Stimulated activated CD4-positive, alpha-beta T cell treated with anti-CD3 and anti-CD28 coated beads, Interleukin-12 subunit alpha, Interleukin-12 subunit beta, amount 100 ng/mL, for 4 hours (primary cell): ENCODE measurements at regions not wholly inside any gene's neighbourhood (a gene's known extent, or its start where the extent isn't known, plus 50 kb on each side); places are given as distances from the start of the nearest gene placed in this dataset.

Experiments used
- DNase-seq: peaks from one replicate; pipeline ENCODE4 v3.0.0-alpha.2; 2020

DNA sequence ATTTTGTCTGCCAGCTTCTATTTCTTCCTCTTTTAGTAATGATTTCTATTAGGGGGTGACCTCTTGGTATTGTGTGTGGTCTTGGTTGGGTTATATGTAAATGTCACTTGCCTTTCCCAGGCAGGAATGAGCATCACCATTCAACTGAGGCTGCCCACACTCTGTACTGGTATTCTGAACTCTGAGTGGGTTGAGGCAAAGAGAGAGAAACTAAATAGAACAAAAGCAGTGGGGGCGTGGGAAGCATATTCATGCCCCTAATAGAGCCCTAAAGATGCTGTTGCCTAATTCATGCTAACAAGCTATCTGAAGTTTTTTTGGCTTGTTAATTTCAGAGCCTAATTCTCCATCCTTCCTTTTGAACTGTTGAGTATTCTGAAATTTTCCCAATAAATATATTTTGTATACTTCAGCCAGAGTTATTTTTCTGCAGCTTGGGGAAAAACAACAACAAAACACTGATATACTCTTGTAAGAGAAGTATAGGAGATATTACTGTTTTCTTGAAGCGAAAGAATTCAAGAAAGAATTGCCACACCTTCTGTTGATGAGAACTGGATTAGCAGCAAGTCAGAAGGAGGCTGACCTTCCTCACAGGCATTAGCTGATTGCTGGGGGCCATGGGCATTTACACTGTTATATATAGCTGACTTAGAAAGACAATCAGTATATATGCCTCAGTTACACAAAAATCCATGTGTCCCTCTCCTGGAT lies 315.8 kb upstream of the KLF12 start:
- no peak for DNase-seq

DNA sequence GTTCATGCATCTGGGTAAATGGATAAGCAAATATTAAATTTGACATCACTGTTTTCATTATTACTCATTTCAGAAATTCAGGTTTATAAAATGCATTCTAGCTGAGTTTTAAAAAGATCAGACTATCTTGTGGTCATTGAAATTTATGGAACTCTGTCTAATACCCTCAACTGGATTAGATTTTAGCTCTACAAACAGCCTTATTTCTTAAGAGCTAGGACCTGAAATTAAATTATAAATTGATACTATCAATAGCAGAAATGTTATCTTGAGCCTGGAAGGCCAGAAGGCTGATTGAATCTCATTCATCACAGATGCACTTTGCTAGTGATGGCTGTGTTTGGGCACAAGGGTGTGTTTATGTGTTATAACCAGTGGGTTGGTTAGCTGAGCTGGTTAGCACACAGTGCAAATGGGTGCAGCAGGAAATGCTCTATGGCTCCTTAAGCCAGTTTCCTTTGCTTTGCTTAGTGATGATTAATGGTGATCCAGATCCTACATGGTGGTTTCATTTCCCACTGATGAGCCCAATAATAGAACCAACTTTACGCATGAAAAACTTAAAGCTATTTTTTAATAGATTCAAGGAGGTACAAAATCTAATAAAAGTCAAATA lies 310.8 kb upstream of the KLF12 start:
- no peak for DNase-seq

DNA sequence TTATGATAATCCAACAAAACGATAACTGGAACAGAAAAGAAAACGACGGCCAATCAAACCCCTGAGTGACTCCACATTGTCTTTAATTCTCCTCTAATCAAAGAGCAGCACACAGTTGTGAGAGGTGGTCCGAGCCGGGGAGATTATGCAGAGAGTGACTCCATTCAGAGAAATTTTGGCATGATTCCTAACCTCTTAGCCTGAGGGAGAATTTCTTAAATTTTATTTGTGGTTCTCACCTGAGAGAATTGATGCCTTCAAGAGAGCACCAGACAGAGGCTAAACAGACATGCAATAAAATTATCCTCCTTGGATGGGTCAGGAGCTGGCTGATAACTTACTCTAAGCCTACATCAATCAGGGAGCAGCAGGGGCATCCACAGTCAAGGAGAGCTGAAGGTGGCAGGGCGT lies 310.0 kb upstream of the KLF12 start:
- no peak for DNase-seq

DNA sequence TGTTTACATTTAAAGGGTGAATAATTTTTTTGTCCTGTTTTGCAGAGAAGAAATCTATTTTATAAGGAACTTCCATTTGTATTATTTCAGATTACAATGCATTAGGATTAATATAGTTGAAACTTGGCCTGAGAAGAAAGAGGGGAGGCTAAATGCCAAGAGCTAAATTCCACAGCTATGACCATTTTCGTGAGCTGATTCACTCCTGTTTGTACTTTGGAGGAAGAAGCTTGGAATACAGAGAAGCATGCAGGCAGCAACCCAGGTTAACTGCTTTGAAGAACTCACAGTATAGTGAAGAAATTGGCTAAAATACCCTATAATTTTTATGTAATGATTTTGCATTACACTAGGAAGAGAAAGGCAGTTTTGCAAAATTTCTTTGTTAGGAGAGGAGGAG lies 309.4 kb upstream of the KLF12 start:
- DNase-seq = no peak

DNA sequence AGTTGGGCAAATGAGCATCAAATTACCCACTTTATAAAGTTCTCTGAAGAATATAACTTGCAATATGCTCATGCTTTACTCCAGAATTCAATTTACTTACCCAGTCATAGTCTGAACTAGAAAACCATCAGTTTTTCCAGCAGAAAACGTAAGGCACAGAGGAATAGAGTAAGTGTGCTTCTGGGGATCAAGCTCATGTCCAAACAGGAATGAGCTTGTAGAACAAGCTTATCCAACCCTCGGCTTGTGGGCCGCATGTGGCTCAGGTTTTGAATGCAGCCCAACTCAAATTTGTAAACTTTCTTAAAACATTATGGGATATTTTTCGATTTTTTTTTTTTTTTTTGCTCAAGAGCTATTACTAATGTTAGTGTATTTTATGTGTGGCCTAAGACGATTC lies 308.5 kb upstream of the KLF12 start:
- no peak for DNase-seq

DNA sequence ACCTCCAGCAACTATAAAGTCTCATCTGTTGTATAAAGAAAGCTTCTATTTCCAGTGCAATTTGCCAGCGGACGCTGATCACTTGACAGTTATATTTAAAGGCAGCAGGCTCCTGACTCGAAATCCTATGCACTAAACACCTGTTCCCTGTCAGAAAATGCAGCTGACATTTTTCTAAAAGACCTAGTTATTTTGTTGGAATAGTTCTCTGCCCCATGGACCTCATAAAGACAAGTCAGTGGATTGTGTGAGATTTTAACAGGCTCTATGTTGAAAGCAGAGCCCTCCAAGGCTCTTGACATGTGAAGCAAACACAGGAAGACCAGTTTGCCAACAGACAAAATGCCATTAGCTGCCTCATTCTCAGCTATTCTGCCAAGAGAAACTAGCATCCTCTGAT lies 304.7 kb upstream of the KLF12 start:
- DNase-seq = no peak

DNA sequence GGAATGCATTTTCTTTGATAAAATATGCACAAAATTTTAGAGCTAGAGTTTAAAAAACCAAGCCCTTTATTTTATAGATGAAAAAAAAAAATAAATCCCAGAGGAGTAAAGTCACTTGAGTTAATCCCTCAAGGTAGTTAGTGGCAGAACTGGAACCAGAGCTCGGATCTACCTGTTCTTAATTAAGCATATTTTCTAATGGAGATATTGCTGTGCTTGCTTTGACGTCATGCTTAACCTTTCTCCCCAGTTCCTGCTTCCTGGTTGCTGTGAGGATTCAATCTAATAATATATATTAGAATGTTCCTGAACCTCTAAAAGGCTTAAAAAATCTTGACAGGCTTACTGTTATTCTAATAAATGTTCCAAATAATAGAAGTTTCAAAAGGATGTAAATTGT lies 300.6 kb upstream of the KLF12 start:
- no peak for DNase-seq

DNA sequence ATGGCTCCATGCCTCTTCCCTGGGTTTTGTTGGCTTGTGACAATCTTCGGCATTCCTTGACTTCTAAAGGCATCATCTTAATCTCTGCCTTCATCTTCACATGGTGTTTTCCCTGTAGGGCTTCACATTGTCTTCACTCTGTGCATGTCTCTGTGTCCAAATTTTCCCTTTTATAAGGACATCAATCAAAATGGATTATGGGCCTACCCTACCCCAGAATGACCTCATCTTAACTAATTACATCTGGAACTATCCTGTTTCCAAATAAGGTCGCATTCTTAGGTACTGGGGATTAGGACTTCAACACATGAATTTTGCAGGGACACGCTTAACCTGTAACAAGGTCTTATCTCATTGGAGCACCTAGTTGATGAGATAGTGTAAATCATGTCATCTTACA lies 290.3 kb upstream of the KLF12 start:
- no peak for DNase-seq

DNA sequence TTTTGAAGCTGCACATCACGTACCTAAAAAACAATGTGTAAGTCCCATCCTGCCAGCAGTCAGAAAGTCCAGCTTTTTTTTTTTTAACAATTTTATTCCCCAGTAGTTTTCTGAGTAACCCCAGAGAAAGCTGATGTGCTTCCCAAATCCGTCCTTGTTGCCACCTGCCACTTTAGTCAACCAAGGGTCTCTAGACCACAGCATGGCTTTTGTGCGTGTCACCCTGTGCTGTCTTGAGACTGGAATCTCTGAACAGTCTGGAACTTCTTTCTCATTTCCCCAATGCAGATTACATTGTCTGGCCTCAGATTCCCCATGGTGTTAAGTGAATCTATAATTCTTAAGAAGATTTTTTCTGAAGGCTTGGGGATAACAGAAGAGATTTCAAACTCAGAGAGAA lies 289.2 kb upstream of the KLF12 start:
- DNase-seq = no peak

DNA sequence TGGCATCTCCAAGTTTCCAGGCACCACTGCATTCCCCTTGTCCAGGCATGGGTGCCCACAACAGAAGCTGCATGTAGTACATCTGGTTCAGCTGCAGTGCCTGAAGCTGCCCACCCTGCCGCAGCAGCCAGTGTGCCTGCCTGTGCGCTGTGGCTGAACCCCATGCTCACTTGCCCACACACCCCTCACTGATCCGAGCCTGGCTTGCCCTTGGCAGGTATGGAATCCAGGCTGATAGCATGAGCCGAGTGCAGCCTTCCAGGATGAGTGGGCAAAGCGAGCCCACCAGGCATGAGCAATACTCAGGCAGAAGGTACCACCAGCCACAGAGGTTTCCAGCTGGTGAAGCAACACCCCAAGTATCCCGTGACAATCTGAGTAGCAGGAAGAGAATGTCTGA lies 280.3 kb upstream of the KLF12 start:
- no peak for DNase-seq

DNA sequence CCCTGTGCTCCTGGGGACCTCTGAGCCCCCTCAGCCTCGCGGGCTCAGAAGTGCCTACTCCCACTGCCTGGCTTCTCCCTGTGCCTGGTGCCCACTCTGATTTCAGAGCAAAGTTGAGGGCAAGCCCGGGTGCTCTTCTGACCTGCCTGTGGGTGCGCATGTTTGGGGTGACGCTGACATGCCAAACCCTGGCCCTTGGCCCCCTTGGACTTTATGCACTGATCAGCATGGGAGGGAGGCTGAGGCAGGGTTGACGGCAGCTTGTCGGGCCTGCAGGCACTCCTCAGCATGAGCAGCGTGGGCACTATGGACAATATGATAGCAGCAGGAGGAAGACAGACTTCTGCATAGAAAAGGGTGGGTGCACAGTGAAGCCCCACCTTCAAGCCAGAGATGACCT lies 279.3 kb upstream of the KLF12 start:
- no peak for DNase-seq

DNA sequence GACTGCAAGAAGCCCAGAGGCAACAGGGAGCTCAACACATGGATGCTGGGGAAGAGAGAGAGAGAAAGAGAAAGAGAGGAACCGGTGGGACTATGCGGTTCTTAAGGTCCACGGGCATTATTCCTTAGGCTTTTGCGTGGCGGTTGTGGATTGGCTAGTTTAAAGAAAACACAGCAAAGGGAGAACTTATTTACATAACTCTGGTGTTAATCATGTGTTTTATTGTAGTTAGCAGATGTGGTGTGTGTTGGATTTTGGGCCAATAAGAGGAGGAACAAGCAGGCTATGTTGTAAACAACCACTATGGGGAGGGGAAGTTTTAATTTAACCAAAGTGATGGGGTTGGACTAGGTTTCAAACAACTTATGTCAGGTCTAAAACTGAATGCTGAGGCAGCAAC lies 275.3 kb upstream of the KLF12 start:
- no peak for DNase-seq

DNA sequence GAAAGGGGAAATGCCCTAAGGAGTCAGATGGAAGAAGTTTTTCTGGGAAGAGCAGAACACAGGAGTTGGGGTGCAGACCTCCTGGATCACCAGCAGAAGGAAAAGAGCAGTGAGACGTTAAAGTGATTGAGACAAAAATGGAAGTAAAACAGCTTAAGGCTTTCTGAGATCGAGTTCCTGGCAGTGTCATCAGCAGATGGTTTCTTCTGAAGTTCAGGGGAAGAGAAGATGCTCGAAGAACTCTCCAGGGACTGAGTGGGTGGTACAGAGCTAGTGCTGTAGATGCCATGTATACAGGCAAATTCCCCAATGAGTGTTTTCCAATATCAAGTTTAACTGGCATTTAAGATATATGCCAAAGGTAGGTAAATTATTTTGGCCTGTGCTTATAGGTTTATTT lies 272.2 kb upstream of the KLF12 start:
- DNase-seq = no peak

DNA sequence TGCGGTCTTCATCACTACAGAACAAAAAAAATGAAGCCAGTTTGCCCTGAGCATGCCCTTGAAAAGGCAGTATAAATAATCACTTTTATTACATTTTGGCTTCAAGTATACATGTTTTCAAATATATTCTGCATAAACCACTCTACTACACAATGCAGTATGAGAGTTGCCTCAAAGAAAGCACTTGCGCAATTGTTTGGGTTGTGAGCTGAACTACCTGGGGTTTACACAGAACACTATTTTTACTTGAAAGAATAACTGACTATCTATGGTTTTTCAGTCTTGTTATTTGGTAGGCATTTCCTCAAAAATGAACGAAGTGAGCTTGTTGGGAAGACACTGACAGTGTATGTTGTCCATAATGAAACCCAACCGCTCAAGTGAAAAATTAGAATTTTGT lies 264.4 kb upstream of the KLF12 start:
- DNase-seq = no peak

DNA sequence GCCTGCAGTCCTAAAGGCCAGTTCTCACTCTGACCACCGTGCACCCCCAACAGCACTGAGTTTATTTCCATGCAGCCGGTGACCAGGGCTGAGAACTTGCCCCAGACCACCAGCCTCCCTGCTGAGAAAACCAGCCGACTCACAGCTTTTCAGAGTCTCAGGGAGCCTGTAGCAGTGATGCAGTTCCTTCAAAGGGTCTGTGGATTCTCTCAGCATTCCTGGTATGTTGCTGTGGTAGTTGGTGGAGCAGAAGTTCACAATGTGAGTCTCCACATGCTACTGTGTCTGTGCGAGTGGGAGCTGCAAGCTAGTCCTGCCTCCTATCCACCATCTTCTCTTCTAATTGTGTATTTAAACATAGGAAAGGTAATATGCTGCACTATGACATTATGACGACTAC lies 254.9 kb upstream of the KLF12 start:
- DNase-seq = no peak

DNA sequence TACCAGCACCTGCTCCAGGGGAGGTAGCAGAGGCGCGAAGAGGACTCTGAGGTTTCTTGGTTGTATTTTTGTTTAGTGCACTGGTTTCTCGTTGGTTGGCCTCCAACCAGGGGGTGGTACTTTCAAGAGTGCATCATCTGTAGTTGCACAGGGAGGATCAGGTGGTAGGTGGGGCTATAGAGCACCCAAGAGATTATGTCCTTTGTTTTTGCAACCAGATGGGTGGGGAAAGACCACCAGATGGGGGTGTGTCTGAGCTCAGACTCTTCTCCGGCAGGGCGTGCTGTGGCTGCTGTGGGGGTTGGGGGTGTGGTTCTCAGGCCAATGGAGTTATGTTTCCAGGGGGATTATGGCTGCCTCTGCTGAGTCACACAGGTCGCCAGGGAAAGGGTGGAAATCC lies 254.4 kb upstream of the KLF12 start:
- DNase-seq = no peak

DNA sequence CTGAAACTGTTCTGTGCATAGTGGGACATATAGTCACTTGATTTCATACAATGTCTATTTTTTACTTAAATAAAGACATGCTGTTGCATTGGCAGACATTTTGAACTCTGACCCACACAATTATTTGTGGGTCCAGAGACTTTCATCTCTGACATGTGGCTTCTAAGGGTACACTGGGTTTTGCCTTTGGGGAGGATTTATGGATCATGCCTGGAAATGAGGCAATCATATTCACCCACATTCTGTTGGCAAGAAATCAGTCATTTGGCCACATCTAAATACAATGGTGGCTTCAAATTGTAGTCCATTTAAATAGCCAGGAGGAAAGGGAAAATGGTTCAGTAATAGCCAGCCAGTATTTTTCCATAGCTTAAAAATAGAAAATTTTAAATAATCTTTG lies 238.3 kb upstream of the KLF12 start:
- DNase-seq = no peak

DNA sequence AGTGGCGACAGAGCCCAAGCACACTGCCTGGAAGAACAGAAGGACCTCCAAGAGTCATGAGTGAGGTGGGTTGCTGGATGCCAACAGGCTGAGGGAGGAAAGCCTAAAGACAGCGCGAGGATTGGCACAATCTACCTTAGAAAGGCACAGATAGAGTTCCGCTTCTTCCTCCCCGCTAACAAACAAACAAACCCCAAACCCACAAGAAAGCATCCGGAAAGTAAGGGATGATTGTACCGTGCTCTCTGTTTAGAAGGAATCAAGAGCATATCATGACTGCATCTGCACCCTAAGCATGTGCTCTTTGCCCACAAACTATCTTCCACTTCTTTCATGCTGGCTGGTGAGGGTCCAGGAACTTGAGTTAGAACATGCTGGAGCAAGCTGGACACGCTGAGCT lies 233.0 kb upstream of the KLF12 start:
- no peak for DNase-seq

DNA sequence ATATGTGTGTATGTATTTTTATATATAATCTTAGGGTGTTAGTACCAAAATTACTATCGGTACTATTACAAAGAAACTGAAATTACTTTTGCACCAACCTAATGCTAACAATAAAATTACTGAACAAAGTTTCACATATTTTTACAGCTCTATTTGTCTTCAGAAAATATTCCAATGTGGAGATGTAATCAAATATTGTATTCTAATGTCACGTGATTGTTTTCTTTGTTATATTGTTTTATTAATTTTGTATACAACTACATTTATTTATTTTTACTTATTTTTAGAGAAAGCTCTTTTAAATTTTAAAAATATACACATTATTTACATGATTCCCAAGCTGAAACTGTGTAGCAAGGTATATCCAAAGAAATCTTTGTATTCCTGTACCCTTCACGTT lies 227.1 kb upstream of the KLF12 start:
- DNase-seq = no peak

DNA sequence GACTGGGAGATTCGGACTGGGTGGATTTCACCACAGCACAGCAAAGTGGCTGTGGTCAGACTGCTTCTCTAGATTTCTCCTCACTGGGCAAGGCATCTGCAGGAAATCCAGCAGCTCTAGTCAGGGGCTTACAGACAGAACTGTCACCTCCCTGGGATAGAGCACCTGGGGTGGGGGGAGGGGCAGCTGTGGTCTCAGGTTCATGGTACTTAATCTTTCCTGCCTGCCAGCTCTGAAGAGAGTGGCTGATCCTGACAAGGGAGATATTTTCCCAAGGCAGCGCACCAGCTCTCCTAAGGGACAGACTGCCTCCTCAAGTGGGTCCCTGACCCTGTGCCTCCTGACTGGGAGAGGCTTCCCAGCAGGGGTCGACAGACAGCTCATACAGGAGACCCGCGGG lies 212.8 kb upstream of the KLF12 start:
- no peak for DNase-seq

DNA sequence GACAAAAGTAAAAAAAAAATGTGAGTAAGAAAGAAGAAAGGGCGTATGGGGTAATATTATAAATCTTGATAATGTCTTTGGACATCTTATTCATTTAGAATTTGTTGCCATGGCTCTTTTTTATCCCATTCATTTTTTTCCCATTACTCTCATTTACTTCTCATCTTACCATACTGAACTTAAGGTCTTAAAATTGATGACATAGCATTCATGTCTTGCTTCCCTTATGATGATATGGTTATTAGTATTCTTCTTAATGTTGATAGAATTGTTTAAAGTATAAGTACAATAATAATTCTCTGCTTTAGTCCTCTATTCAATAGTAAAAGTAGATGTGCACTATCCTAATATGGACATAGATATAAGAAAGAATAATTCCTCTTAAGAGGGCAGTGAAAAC lies 204.1 kb upstream of the KLF12 start:
- no peak for DNase-seq

DNA sequence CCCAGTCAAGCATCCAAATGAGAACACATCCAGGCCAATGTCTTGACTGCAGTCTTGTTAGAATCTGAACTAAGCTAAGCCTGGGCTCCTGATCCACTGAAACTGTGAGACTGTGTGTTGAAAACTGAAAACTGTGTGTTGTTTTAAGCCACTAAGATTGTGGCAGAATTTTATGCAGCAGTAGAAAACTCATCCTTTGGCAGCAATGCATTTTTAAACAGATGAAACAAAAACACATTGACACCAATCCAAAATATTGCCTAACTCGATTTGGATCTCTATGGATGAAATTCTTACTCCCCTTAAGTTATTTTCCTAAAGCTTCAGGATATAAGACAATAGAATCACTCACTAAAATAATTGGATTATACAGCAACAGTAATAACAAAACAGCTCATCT lies 202.3 kb upstream of the KLF12 start:
- no peak for DNase-seq

DNA sequence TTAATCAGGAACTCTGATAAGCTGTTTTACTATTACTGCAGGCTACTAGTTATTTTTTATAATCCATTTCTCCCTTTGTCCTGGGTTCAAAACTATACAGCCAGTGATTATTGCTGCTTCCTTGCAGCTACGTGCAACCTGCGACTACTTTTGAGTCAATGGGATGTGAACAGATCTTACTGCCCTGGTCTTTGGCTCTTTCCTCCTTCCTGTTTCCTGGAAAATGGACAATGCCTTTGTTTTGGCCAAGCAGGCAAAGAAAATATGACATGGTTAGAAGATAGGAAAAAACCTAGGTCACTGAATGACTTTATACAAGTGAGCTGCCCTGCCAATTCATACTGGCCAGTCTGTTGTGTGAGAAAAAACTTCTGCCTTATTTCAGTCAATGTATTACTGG lies 201.2 kb upstream of the KLF12 start:
- no peak for DNase-seq

DNA sequence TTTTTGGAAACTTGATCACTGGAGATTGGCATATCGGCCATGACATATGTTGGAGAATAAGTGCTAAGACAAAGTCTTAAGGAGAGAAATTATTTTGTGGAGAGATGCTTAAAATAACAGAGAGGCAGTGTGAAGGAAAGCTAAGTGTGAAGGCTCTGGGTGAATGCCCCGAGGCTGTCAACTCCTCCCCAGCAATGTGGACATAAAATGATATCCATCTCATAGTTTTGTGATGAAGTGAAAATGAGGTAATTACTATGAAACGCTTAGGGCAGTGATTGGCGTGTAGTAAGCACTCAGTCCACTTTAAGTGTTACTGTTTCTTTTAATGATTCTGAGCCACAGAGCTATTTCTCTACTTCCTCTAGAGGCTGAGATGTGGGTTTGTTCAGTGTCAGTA lies 195.8 kb upstream of the KLF12 start:
- no peak for DNase-seq

DNA sequence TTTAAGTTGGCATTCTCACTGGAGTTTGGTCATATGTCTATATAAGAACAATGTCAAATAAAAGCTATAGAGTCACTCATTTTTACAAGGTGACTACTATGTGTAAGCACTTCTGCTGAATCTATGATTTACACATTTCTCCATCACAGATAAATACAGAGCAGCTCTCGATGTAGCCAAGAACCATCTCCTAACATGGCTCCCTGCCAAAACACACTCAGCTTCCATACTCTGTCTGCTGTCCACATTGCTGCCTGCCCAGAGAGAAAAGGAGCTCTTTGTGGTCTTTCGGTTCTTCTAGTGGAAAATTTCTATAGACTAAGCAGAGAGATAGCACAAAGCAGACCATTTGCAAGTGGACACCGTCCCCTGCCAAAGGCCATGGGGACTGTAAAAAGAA lies 190.9 kb upstream of the KLF12 start:
- DNase-seq = no peak
